SU-DHL-6 (cell line): ENCODE measurements at regions not wholly inside any gene's neighbourhood (a gene's known extent, or its start where the extent isn't known, plus 50 kb on each side); places are given as distances from the start of the nearest gene placed in this dataset.

Source experiments
- H2AFZ ChIP-seq: fragments of 200-600 bp; sonication (generic); 2 replicates; pipeline ENCODE4 v1.6.1; 2014; ENCODE audit warnings: low read depth, mild to moderate bottlenecking, moderate library complexity, mixed read lengths, antibody characterized with exemption, low read length; ENCODE audit not compliant: severe bottlenecking
- H3F3A ChIP-seq: fragments of 200-600 bp; shearing (Covaris generic); 2 replicates; pipeline ENCODE4 v1.6.0; 2016; ENCODE audit warnings: antibody characterized with exemption, mild to moderate bottlenecking; ENCODE audit not compliant: insufficient read depth
- H3K27ac ChIP-seq: fragments of 200-600 bp; sonication (generic); 2 replicates; pipeline ENCODE4 v1.5.1; 2016; ENCODE audit warnings: low read depth, mild to moderate bottlenecking, low read length, moderate library complexity, mixed read lengths
- H3K27me3 ChIP-seq: fragments of 200-600 bp; sonication (generic), shearing (Covaris generic); 2 replicates; pipeline ENCODE4 v1.6.0; 2014; ENCODE audit warnings: mild to moderate bottlenecking, low read length
- H3K36me3 ChIP-seq: fragments of 200-600 bp; sonication (generic); 2 replicates; pipeline ENCODE4 v1.6.1; 2014; ENCODE audit warnings: mild to moderate bottlenecking, low read length, mixed read lengths
- H3K4me2 ChIP-seq: fragments of 300-600, 200-600 bp; shearing (Covaris generic), sonication (generic); 2 replicates; pipeline ENCODE4 v1.6.0; 2014; ENCODE audit warnings: low read length, low read depth, mild to moderate bottlenecking; ENCODE audit not compliant: poor library complexity, severe bottlenecking
- H3K4me3 ChIP-seq: fragments of 200-600 bp; sonication (generic); 2 replicates; pipeline ENCODE4 v1.5.1; 2014; ENCODE audit warnings: antibody characterized with exemption, low read length, mild to moderate bottlenecking, mixed read lengths; ENCODE audit not compliant: insufficient read depth, poor library complexity, severe bottlenecking
- H3K79me2 ChIP-seq: fragments of 200-600 bp; sonication (generic); 2 replicates; pipeline ENCODE4 v1.6.1; 2014; ENCODE audit warnings: mild to moderate bottlenecking, low read length, moderate library complexity; ENCODE audit not compliant: insufficient read depth
- H3K9ac ChIP-seq: fragments of 200-600 bp; sonication (generic); 2 replicates; pipeline ENCODE4 v1.7.0; 2014; ENCODE audit warnings: mild to moderate bottlenecking, low read length
- H3K9me2 ChIP-seq: fragments of 200-600 bp; sonication (generic); replicated peaks from 2 replicates; pipeline ENCODE4 v1.6.1; 2014; ENCODE audit warnings: low read length; ENCODE audit not compliant: insufficient read depth
- H3K9me3 ChIP-seq: fragments of 200-600 bp; sonication (generic); 2 replicates; pipeline ENCODE4 v1.6.1; 2014; ENCODE audit warnings: low read length, mixed read lengths; ENCODE audit not compliant: insufficient read depth
- H4K20me1 ChIP-seq: fragments of 200-600 bp; sonication (generic); 2 replicates; pipeline ENCODE4 v1.6.1; 2014; ENCODE audit warnings: low read depth, mild to moderate bottlenecking, antibody characterized with exemption, low read length, moderate library complexity, mixed read lengths
- EZH2phosphoT487 ChIP-seq: fragments of 200-600 bp; sonication (generic), shearing (Covaris generic); conservative IDR thresholded peaks from 2 replicates; pipeline ENCODE4 v1.6.1; 2018; ENCODE audit warnings: mild to moderate bottlenecking, antibody characterized with exemption, low read length, moderate library complexity, mixed read lengths
- TF ChIP-seq, protein P1 (sequence below): fragments of 200-600 bp; sonication (generic); IDR thresholded peaks from one replicate; pipeline ENCODE4 v1.5.1; 2017; ENCODE audit warnings: antibody characterized with exemption, mild to moderate bottlenecking, low read length, moderate library complexity; ENCODE audit not compliant: insufficient read depth, poor library complexity, severe bottlenecking

DNA sequence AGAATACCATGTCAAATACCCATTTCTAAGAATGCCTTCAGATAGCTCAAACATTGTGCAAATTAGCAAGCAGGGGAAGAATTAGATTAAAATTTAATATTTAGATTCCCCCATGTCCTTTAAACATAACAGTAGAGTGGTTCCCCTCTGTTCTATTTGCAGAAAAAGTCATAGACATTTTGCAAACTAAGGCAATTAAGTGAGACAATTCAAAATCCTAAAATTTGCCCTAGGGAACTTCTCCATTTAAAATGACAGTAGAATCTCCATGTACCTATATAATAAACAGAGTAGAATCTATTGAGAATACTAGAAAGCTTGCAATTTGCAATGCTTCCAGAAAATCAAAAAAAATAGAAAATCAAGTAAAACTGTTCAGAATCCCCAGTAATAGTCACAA lies 340.6 kb downstream of the TBL1XR1 start:
- Histone ChIP-seq H3K36me3 (no peaks in the 10 kb centered on the region), H3K4me2 (no peak overlapping the region), H3K79me2 (no peaks in the 10 kb centered on the region), H4K20me1 (no peaks in the 10 kb centered on the region), H3K9me3 (no peaks in the 10 kb centered on the region), H3K9me2 (no peaks in the 10 kb centered on the region), H3K4me3 (no peak overlapping the region), H3K27me3 (no peaks in the 10 kb centered on the region), H2AFZ (no peak overlapping the region), H3F3A (no peaks in the 10 kb centered on the region), H3K27ac (no peak overlapping the region), H3K9ac (no peak overlapping the region)
- TF ChIP-seq, protein P1, sequence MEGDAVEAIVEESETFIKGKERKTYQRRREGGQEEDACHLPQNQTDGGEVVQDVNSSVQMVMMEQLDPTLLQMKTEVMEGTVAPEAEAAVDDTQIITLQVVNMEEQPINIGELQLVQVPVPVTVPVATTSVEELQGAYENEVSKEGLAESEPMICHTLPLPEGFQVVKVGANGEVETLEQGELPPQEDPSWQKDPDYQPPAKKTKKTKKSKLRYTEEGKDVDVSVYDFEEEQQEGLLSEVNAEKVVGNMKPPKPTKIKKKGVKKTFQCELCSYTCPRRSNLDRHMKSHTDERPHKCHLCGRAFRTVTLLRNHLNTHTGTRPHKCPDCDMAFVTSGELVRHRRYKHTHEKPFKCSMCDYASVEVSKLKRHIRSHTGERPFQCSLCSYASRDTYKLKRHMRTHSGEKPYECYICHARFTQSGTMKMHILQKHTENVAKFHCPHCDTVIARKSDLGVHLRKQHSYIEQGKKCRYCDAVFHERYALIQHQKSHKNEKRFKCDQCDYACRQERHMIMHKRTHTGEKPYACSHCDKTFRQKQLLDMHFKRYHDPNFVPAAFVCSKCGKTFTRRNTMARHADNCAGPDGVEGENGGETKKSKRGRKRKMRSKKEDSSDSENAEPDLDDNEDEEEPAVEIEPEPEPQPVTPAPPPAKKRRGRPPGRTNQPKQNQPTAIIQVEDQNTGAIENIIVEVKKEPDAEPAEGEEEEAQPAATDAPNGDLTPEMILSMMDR, result no peak
- no peak for TF ChIP-seq EZH2phosphoT487

DNA sequence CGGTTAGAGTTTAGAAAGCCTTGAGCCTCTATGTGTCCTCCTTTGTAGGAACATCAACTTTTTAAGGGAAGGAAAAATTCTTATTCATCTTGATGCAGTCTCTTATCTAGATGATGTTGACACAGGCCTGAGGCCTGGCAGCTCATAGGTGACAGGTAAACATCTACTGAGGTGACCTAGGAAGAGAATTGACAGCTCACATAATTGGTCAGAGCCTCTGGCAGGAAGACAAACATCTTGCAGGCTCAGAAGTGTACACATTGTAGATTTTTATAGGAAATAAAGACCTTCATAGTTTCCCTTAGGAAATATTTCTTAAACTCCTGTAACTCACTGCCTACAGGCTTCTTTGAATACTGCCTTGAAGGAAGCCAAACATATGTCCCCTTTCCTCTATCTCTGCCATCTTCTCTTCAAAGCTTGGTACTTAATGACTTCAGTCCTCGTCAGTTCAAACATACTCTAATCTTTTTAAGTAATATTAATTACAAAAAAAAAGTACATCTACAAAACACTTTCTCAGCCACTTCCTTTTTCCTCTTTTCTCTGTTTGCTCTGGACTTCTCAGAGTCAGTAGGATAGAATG lies 341.3 kb downstream of the TBL1XR1 start:
- Histone ChIP-seq H2AFZ (no peak overlapping the region), H3K4me3 (no peak overlapping the region), H3K79me2 (no peaks in the 10 kb centered on the region), H3K4me2 (no peak overlapping the region), H3K9me3 (no peaks in the 10 kb centered on the region), H3K9me2 (no peaks in the 10 kb centered on the region), H3K36me3 (no peaks in the 10 kb centered on the region), H4K20me1 (no peaks in the 10 kb centered on the region), H3K27ac (no peak overlapping the region), H3K27me3 (no peaks in the 10 kb centered on the region), H3K9ac (no peak overlapping the region), H3F3A (no peaks in the 10 kb centered on the region)
- TF ChIP-seq, protein P1, result no peak
- TF ChIP-seq EZH2phosphoT487, result no peak

DNA sequence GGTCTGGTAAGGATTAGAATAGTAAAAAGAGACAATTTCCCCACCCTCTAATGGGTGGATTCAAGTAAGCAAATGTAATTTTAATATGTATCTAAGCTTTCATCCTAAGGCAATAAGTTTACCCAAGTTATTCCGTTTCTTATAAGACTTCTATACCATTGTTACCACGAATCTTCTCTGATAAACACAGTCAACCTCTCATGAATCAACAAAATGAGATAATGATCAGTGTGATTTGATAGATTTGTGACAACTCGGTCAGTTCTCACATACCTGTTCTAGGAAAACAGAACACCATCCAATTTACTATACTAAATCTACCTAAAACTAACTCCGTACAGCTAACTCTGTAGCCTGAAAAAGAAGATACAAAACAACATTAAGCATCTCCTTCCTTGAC lies 342.1 kb downstream of the TBL1XR1 start:
- no peaks in the 10 kb centered on the region for H3K27me3 ChIP-seq
- TF ChIP-seq, protein P1, result no peak
- no peak for TF ChIP-seq EZH2phosphoT487

More for the DNA sequence above, 342.1 kb downstream of the TBL1XR1 start:
- Histone ChIP-seq H3F3A (no peaks in the 10 kb centered on the region), H3K4me2 (no peak overlapping the region), H4K20me1 (no peaks in the 10 kb centered on the region), H3K9me3 (no peaks in the 10 kb centered on the region), H3K9me2 (no peaks in the 10 kb centered on the region), H3K27ac (no peak overlapping the region), H2AFZ (no peak overlapping the region), H3K9ac (no peak overlapping the region), H3K79me2 (no peaks in the 10 kb centered on the region), H3K36me3 (no peaks in the 10 kb centered on the region), H3K4me3 (no peak overlapping the region)
